ENCODE measurements at regions not wholly inside any gene's neighbourhood (a gene's known extent, or its start where the extent isn't known, plus 50 kb on each side); places are given as distances from the start of the nearest gene placed in this dataset.
"Not testable (repeated sequence)": the region's sequence is repeated elsewhere in the genome, so short reads cannot be mapped to it uniquely, and the experiment has no call there.

DNA sequence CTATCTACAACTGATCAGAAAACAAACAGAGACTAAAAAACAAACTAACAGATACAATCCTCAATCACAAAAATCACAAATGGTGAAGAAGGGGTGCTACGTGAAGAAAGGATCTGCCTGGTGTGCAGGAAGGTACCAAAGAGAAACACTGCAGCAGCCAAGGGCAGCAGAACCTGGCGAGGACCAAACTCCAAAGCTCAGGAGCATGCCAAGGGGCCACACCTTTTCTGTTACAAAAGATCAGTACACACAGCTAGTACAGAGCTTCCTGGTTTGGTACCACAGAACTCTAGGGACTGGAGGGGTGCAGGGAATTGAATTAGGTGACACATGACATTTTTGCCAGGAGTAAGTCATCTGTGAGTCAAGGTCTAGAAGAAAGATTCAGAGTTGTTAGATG, 107.4 kb upstream of the GRM7 start:
- H3F3A ChIP-seq (ENCODE audit: low read depth), result no peaks in the 10 kb centered on the region
- no peak overlapping the region for H2AFZ ChIP-seq (ENCODE audit: low read length)
- H3K9me2 ChIP-seq (replicated peaks; ENCODE audit: low read depth, low read length), result no peaks in the 10 kb centered on the region
- H3K9ac ChIP-seq (ENCODE audit: low read depth, low read length, poor library complexity, severe bottlenecking), result no peak overlapping the region
- H3K27me3 ChIP-seq (ENCODE audit: insufficient read depth, low read length, poor library complexity, severe bottlenecking), result no peaks in the 10 kb centered on the region
- no peaks in the 10 kb centered on the region for H3K4me1 ChIP-seq (ENCODE audit: insufficient read depth, low read length, poor library complexity, severe bottlenecking)
- H3K4me3 ChIP-seq (ENCODE audit: low read length, poor library complexity, severe bottlenecking), result no peak overlapping the region
- TF ChIP-seq, protein P1, sequence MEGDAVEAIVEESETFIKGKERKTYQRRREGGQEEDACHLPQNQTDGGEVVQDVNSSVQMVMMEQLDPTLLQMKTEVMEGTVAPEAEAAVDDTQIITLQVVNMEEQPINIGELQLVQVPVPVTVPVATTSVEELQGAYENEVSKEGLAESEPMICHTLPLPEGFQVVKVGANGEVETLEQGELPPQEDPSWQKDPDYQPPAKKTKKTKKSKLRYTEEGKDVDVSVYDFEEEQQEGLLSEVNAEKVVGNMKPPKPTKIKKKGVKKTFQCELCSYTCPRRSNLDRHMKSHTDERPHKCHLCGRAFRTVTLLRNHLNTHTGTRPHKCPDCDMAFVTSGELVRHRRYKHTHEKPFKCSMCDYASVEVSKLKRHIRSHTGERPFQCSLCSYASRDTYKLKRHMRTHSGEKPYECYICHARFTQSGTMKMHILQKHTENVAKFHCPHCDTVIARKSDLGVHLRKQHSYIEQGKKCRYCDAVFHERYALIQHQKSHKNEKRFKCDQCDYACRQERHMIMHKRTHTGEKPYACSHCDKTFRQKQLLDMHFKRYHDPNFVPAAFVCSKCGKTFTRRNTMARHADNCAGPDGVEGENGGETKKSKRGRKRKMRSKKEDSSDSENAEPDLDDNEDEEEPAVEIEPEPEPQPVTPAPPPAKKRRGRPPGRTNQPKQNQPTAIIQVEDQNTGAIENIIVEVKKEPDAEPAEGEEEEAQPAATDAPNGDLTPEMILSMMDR (conservative IDR thresholded peaks at IDR 0.05; ENCODE audit: low read length), result no peak
- no peak for TF ChIP-seq EZH2phosphoT487 (IDR thresholded peaks at IDR 0.05; ENCODE audit: borderline replicate concordance)
- no peaks in the 10 kb centered on the region for H4K20me1 ChIP-seq (ENCODE audit: insufficient read depth, low read length, poor library complexity, severe bottlenecking)
- peaks cover 4% of the 10 kb centered on the region; the same call in 1 of the 2 replicates for H3K9me3 ChIP-seq (ENCODE audit: insufficient read depth, low read depth, low read length)
- H3K79me2 ChIP-seq (ENCODE audit: insufficient read depth, low read length), result no peaks in the 10 kb centered on the region
- no peak overlapping the region for H3K4me2 ChIP-seq (ENCODE audit: low read depth, low read length, poor library complexity, severe bottlenecking)
- no peaks in the 10 kb centered on the region for H3K36me3 ChIP-seq (ENCODE audit: insufficient read depth, low read length)

DNA sequence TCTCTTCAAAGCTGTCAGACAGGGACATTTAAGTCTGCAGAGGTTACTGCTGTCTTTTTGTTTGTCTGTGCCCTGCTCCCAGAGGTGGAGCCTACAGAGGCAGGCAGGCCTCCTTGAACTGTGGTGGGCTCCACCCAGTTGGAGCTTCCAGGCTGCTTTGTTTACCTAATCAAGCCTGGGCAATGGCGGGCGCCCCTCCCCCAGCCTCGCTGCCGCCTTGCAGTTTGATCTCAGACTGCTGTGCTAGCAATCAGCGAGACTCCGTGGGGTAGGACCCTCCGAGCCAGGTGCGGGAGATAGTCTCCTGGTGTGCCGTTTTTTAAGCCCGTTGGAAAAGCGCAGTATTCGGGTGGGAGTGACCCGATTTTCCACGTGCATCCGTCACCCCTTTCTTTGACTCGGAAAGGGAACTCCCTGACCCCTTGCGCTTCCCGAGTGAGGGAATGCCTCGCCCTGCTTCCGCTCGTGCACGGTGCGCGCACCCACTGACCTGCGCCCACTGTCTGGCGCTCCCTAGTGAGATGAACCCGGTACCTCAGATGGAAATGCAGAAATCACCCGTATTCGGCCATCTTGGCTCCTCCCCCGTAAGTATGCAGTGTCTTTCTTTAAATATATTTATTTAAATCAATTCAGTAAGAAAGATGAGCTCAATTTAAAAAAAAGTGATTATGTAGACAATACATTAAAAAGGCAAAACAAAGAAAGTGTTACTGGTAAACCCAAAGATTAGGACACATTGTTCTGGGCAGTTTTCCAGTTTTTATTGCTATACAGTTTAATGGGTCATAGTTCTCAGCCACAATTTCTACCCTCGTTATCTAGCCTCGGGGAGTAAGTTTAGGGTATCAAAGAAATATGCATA, 91.2 kb upstream of the GRM7 start:
- not testable (repeated sequence) for H3K36me3 ChIP-seq (ENCODE audit: insufficient read depth, low read length); H3K27me3 ChIP-seq (ENCODE audit: insufficient read depth, low read length, poor library complexity, severe bottlenecking); H4K20me1 ChIP-seq (ENCODE audit: insufficient read depth, low read length, poor library complexity, severe bottlenecking); H3K79me2 ChIP-seq (ENCODE audit: insufficient read depth, low read length); H3F3A ChIP-seq (ENCODE audit: low read depth); H3K9me3 ChIP-seq (ENCODE audit: insufficient read depth, low read depth, low read length); H3K9ac ChIP-seq (ENCODE audit: low read depth, low read length, poor library complexity, severe bottlenecking); H3K9me2 ChIP-seq (replicated peaks; ENCODE audit: low read depth, low read length); H3K4me3 ChIP-seq (ENCODE audit: low read length, poor library complexity, severe bottlenecking); H2AFZ ChIP-seq (ENCODE audit: low read length); H3K4me1 ChIP-seq (ENCODE audit: insufficient read depth, low read length, poor library complexity, severe bottlenecking); H3K4me2 ChIP-seq (ENCODE audit: low read depth, low read length, poor library complexity, severe bottlenecking)

DNA sequence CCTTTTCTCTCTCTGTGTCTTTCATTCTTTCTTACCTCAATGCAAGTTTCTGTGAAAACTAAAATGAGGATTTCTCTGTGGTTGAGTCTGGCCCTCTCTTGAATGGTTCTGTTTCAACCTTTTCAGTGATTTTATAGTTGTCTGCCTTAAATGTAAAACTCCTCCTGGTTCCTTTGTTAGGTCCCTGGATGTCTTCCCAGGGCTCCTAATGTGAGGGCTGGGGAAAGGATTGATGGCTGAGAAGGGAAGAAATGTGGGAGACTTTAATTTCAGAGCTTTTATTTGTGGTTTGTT, 90.6 kb upstream of the GRM7 start:
- H4K20me1 ChIP-seq (ENCODE audit: insufficient read depth, low read length, poor library complexity, severe bottlenecking), result no peaks in the 10 kb centered on the region
- no peak for TF ChIP-seq EZH2phosphoT487 (IDR thresholded peaks at IDR 0.05; ENCODE audit: borderline replicate concordance)
- TF ChIP-seq, protein P1 (conservative IDR thresholded peaks at IDR 0.05; ENCODE audit: low read length), result no peak
- no peaks in the 10 kb centered on the region for H3K9me2 ChIP-seq (replicated peaks; ENCODE audit: low read depth, low read length)
- no peaks in the 10 kb centered on the region for H3K79me2 ChIP-seq (ENCODE audit: insufficient read depth, low read length)
- no peaks in the 10 kb centered on the region for H3K9me3 ChIP-seq (ENCODE audit: insufficient read depth, low read depth, low read length)
- no peak overlapping the region for H2AFZ ChIP-seq (ENCODE audit: low read length)
- no peaks in the 10 kb centered on the region for H3K27me3 ChIP-seq (ENCODE audit: insufficient read depth, low read length, poor library complexity, severe bottlenecking)
- no peaks in the 10 kb centered on the region for H3F3A ChIP-seq (ENCODE audit: low read depth)
- no peaks in the 10 kb centered on the region for H3K4me1 ChIP-seq (ENCODE audit: insufficient read depth, low read length, poor library complexity, severe bottlenecking)
- H3K9ac ChIP-seq (ENCODE audit: low read depth, low read length, poor library complexity, severe bottlenecking), result no peak overlapping the region
- H3K4me3 ChIP-seq (ENCODE audit: low read length, poor library complexity, severe bottlenecking), result no peak overlapping the region
- no peaks in the 10 kb centered on the region for H3K36me3 ChIP-seq (ENCODE audit: insufficient read depth, low read length)
- H3K4me2 ChIP-seq (ENCODE audit: low read depth, low read length, poor library complexity, severe bottlenecking), result no peak overlapping the region

DNA sequence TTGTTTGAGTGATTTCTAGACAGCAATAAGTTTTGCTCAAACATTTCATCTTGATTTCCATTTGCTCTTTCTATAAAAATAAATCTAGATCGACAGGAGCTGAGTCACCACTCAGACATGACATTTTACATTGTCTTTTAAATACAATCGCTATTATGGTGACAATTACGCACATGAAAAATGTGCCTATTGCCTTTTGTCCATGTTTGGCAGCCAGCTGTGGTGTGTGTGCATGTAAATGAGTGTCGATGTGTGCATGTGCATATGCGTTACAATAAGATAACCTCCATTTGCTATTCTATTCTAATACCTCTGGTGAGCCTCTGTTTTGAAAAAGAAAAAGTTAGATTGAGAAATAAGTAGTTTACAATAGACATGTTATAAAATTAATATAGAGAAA, 89.7 kb upstream of the GRM7 start:
- no peak overlapping the region for H3K4me3 ChIP-seq (ENCODE audit: low read length, poor library complexity, severe bottlenecking)
- no peaks in the 10 kb centered on the region for H3K9me2 ChIP-seq (replicated peaks; ENCODE audit: low read depth, low read length)
- H3K36me3 ChIP-seq (ENCODE audit: insufficient read depth, low read length), result no peaks in the 10 kb centered on the region
- H3K9me3 ChIP-seq (ENCODE audit: insufficient read depth, low read depth, low read length), result no peaks in the 10 kb centered on the region
- no peak for TF ChIP-seq EZH2phosphoT487 (IDR thresholded peaks at IDR 0.05; ENCODE audit: borderline replicate concordance)
- TF ChIP-seq, protein P1 (conservative IDR thresholded peaks at IDR 0.05; ENCODE audit: low read length), result no peak
- H3F3A ChIP-seq (ENCODE audit: low read depth), result no peaks in the 10 kb centered on the region
- H3K79me2 ChIP-seq (ENCODE audit: insufficient read depth, low read length), result no peaks in the 10 kb centered on the region
- H4K20me1 ChIP-seq (ENCODE audit: insufficient read depth, low read length, poor library complexity, severe bottlenecking), result no peaks in the 10 kb centered on the region
- H3K9ac ChIP-seq (ENCODE audit: low read depth, low read length, poor library complexity, severe bottlenecking), result no peak overlapping the region
- no peak overlapping the region for H3K4me2 ChIP-seq (ENCODE audit: low read depth, low read length, poor library complexity, severe bottlenecking)
- H3K4me1 ChIP-seq (ENCODE audit: insufficient read depth, low read length, poor library complexity, severe bottlenecking), result no peaks in the 10 kb centered on the region
- no peak overlapping the region for H2AFZ ChIP-seq (ENCODE audit: low read length)
- no peaks in the 10 kb centered on the region for H3K27me3 ChIP-seq (ENCODE audit: insufficient read depth, low read length, poor library complexity, severe bottlenecking)

All from Loucy (cell line).